Upper lobe of right lung (tissue), 1 donor: ENCODE measurements at regions not wholly inside any gene's neighbourhood (a gene's known extent, or its start where the extent isn't known, plus 50 kb on each side); places are given as distances from the start of the nearest gene placed in this dataset.

ENCODE experiments used
- ATAC-seq: fragments of 200-7000 bp; cut with Tn5 transposase; one replicate; pipeline ENCODE4 v1.9.1; 2020; ENCODE audit warnings: mild to moderate bottlenecking, moderate library complexity
- DNase-seq: peaks from one replicate; pipeline ENCODE4 v3.0.0-alpha.2; 2020
- H3K27ac ChIP-seq: fragments of 200-600 bp; one replicate; pipeline ENCODE4 v1.8.0; 2022
- H3K27me3 ChIP-seq: fragments of 200-600 bp; one replicate; pipeline ENCODE4 v1.8.0; 2022; ENCODE audit warnings: mild to moderate bottlenecking
- H3K36me3 ChIP-seq: fragments of 200-600 bp; one replicate; pipeline ENCODE4 v1.8.0; 2022
- H3K4me1 ChIP-seq: fragments of 200-600 bp; one replicate; pipeline ENCODE4 v1.8.0; 2022
- H3K4me3 ChIP-seq: fragments of 200-600 bp; one replicate; pipeline ENCODE4 v1.8.0; 2022; ENCODE audit warnings: mild to moderate bottlenecking
- H3K9me3 ChIP-seq: fragments of 200-600 bp; one replicate; pipeline ENCODE4 v1.8.0; 2022
- intact Hi-C: fragments of 100-400 bp; cut with DNase I; formaldehyde crosslinking; loops from one replicate; pipeline ENCODE4 v1.11.0; 2022
- TF ChIP-seq, protein P1 (sequence below): fragments of 200-600 bp; IDR thresholded peaks from one replicate; pipeline ENCODE4 v1.8.0; 2022; ENCODE audit warnings: antibody characterized with exemption
- donor health status: DM: no; HTN: yes; CAD: no; lungs with severe emphysema.

GRCh38 chr4:152074573-152074972 is 313.8 kb upstream of the GATB start:
- Histone ChIP-seq H3K4me3 (no peak overlapping the region), H3K27ac (no peak overlapping the region), H3K36me3 (no peaks in the 10 kb centered on the region), H3K27me3 (no peaks in the 10 kb centered on the region), H3K9me3 (no peaks in the 10 kb centered on the region), H3K4me1 (peaks cover 8% of the 10 kb centered on the region)
- TF ChIP-seq, protein P1, sequence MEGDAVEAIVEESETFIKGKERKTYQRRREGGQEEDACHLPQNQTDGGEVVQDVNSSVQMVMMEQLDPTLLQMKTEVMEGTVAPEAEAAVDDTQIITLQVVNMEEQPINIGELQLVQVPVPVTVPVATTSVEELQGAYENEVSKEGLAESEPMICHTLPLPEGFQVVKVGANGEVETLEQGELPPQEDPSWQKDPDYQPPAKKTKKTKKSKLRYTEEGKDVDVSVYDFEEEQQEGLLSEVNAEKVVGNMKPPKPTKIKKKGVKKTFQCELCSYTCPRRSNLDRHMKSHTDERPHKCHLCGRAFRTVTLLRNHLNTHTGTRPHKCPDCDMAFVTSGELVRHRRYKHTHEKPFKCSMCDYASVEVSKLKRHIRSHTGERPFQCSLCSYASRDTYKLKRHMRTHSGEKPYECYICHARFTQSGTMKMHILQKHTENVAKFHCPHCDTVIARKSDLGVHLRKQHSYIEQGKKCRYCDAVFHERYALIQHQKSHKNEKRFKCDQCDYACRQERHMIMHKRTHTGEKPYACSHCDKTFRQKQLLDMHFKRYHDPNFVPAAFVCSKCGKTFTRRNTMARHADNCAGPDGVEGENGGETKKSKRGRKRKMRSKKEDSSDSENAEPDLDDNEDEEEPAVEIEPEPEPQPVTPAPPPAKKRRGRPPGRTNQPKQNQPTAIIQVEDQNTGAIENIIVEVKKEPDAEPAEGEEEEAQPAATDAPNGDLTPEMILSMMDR, result no peak
- intact Hi-C loops, result no loop called here
- no peak for ATAC-seq
- no peak for DNase-seq

DNA sequence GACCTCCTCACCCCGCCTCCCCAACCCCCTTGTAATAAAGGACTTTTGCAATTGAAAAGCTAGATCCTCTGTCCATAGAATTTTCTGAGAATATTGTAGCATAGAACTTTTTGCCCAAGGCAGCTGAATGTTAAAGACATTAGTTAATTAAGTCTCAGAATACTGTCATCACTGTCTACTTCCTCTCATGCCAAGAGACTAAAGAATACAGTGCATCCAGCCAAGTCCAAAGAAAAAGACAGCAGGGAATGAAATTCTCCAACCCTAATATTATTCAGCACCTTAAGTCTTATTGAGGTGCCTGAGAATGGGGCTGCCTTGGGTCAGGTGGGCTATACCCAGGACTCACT is 313.3 kb upstream of the GATB start:
- H3K9me3 ChIP-seq, result no peaks in the 10 kb centered on the region
- ATAC-seq (no peak), DNase-seq (no peak)
- TF ChIP-seq, protein P1, result no peak
- no peaks in the 10 kb centered on the region for H3K36me3 ChIP-seq
- no peak overlapping the region for H3K4me3 ChIP-seq
- H3K27me3 ChIP-seq, result no peaks in the 10 kb centered on the region
- intact Hi-C loops, result no loop called here
- H3K27ac ChIP-seq, result no peak overlapping the region
- peaks cover 8% of the 10 kb centered on the region for H3K4me1 ChIP-seq

DNA sequence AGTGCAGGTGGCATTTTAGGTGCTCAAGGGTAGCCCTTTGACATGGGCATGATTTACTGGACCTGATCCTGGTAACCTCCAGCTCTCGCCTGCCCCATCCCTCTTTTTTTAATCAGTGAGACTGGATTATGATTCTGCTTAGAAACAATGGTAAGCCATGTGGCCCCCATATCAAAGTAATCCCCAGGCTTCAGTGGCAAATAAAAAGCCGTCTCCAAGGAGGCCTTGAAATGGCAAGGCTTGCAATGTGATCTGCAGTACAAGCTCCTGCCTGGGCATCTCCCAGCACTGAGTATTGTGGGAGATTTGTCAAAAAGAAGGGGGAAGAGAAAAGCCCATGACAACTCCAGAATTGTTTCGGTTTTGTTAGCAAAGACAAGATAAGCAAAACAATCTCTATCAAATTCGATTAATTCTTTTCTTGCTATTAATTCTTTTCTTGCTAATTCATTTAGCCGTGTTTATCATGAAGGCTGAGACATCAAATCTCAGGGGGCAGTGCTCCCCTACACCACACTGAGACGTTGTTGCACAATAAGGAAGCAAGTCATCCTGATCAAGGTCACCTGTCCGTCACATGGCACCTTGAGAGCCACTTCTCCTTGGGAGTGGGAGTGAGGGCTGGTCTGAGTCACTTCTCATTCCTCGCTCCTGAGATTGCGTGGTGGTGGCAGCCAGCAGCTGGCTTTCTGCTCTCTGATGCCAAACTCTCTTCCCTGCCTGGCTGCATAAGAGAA is 312.7 kb upstream of the GATB start:
- intact Hi-C loops, result no loop called here
- TF ChIP-seq, protein P1, result no peak
- H3K36me3 ChIP-seq, result no peaks in the 10 kb centered on the region
- H3K27ac ChIP-seq, result no peak overlapping the region
- no peaks in the 10 kb centered on the region for H3K9me3 ChIP-seq
- ATAC-seq, result peak; percentile 89
- H3K4me1 ChIP-seq, result peaks cover 8% of the 10 kb centered on the region
- no peak overlapping the region for H3K4me3 ChIP-seq
- H3K27me3 ChIP-seq, result no peaks in the 10 kb centered on the region
- peak; percentile 83 for DNase-seq

DNA sequence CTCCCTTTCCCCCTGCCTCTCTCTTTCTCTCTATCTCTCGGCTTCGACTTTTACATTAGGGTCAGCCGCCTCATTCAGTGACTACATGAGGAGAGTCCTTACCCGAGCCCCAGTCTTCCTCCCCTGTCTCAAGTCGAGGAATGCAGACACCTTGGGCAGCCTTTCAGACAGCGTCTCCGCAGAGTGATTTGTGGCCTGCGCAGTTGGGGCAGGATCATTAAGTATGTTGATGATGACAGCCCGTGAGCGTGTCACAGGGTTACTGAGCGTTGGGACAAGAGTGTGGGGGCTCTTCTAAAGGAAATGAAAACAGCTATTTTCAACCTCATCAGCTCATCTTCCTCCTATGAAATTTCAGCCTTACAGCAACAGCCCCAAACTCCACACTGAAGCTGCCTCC is 312.1 kb upstream of the GATB start:
- no peak overlapping the region for H3K4me3 ChIP-seq
- DNase-seq (no peak), ATAC-seq (no peak)
- no peaks in the 10 kb centered on the region for H3K27me3 ChIP-seq
- intact Hi-C loops, result no loop called here
- no peaks in the 10 kb centered on the region for H3K36me3 ChIP-seq
- no peak overlapping the region for H3K27ac ChIP-seq
- TF ChIP-seq, protein P1, result no peak
- H3K9me3 ChIP-seq, result no peaks in the 10 kb centered on the region
- peaks cover 8% of the 10 kb centered on the region for H3K4me1 ChIP-seq

- DNase-seq, result no peak
These were observed 311.2 kb upstream of the GATB start for GRCh38 chr4:152072001-152072485.

More at GRCh38 chr4:152072001-152072485, 311.2 kb upstream of the GATB start:
- no peaks in the 10 kb centered on the region for H3K27me3 ChIP-seq
- intact Hi-C loops, result no loop called here
- no peaks in the 10 kb centered on the region for H3K36me3 ChIP-seq
- H3K4me3 ChIP-seq, result no peak overlapping the region
- ATAC-seq, result peak; percentile 21
- TF ChIP-seq, protein P1, result no peak
- peaks cover 8% of the 10 kb centered on the region for H3K4me1 ChIP-seq
- H3K27ac ChIP-seq, result no peak overlapping the region
- no peaks in the 10 kb centered on the region for H3K9me3 ChIP-seq
